ENCODE measurements at regions not wholly inside any gene's neighbourhood (a gene's known extent, or its start where the extent isn't known, plus 50 kb on each side); places are given as distances from the start of the nearest gene placed in this dataset.

DNA sequence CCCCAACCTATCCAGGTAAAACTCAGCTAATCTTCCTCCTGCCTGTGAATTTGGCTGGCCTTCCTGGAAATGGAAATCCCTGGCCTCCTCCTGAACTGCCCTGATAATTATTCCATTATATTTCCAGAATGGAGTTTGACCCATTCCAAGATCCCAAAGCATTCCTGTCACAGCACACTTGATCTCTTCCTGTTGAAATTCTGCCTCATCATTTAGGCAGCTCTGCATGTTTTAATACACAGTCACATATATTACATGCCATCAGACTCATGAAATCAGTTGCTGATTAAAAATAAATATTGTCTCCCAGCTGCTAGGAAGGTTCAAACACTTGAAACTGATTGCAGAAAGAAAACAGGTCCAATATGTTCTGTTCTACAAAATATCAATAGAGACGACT lies 148.2 kb upstream of the PALMD start:
- Histone ChIP-seq H3K4me1 (no peaks in the 10 kb centered on the region), H3K36me3 (no peaks in the 10 kb centered on the region), H3K9me3 (no peaks in the 10 kb centered on the region), H3K27me3 (no peaks in the 10 kb centered on the region), H3K27ac (no peak overlapping the region), H3K4me3 (no peak overlapping the region)
- WGBS (ENCODE audit: insufficient coverage, low coverage, low lambda C conversion rate, missing lambda C conversion rate), result 58% methylated on average over 1 of the region's 1 CpG
- intact Hi-C loops (cut with DNase I), result no loop called here
- DNase-seq (no peak), ATAC-seq (no peak)
- TF ChIP-seq, protein P1, sequence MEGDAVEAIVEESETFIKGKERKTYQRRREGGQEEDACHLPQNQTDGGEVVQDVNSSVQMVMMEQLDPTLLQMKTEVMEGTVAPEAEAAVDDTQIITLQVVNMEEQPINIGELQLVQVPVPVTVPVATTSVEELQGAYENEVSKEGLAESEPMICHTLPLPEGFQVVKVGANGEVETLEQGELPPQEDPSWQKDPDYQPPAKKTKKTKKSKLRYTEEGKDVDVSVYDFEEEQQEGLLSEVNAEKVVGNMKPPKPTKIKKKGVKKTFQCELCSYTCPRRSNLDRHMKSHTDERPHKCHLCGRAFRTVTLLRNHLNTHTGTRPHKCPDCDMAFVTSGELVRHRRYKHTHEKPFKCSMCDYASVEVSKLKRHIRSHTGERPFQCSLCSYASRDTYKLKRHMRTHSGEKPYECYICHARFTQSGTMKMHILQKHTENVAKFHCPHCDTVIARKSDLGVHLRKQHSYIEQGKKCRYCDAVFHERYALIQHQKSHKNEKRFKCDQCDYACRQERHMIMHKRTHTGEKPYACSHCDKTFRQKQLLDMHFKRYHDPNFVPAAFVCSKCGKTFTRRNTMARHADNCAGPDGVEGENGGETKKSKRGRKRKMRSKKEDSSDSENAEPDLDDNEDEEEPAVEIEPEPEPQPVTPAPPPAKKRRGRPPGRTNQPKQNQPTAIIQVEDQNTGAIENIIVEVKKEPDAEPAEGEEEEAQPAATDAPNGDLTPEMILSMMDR (IDR thresholded peaks at IDR 0.05), result no peak
- TF ChIP-seq POLR2A (IDR thresholded peaks at IDR 0.05), result no peak

- intact Hi-C loops (cut with DNase I), result no loop called here
- H3K4me3 ChIP-seq, result no peak overlapping the region
- no peaks in the 10 kb centered on the region for H3K9me3 ChIP-seq
- no peaks in the 10 kb centered on the region for H3K27me3 ChIP-seq
- no peaks in the 10 kb centered on the region for H3K36me3 ChIP-seq
- TF ChIP-seq POLR2A (IDR thresholded peaks at IDR 0.05), result no peak
- TF ChIP-seq, protein P1 (IDR thresholded peaks at IDR 0.05), result no peak
- no peaks in the 10 kb centered on the region for H3K4me1 ChIP-seq
- ATAC-seq (no peak), DNase-seq (no peak)
- no peak overlapping the region for H3K27ac ChIP-seq
Measured at GRCh38 chr1:99500541-99500940, 145.4 kb upstream of the PALMD start.

DNA sequence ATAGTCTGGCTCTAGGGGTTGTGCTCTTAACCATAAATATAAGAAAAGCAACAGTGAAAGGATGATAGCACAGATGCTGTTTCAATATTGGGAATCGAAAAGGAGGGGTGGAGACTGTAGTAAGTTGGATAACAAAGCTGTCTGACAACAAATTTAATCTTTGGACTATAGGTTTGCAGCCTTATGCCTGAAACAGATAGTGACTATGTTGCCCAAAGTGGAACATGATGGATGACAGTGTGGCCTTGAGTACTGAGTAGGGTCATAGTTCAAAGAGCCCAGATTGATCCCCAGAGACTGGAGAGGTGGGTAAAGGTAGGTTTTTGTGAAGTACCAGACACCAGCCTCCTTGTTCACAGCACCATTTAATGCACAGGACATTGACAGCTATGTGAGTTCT lies 144.0 kb upstream of the PALMD start:
- 50% methylated on average over 1 of the region's 1 CpG for WGBS (ENCODE audit: insufficient coverage, low coverage, low lambda C conversion rate, missing lambda C conversion rate)
- no peak overlapping the region for H3K4me3 ChIP-seq
- TF ChIP-seq POLR2A (IDR thresholded peaks at IDR 0.05), result no peak
- TF ChIP-seq, protein P1 (IDR thresholded peaks at IDR 0.05), result no peak
- intact Hi-C loops (cut with DNase I), result no loop called here
- H3K27ac ChIP-seq, result no peak overlapping the region
- DNase-seq, result no peak
- H3K4me1 ChIP-seq, result no peaks in the 10 kb centered on the region
- H3K27me3 ChIP-seq, result no peaks in the 10 kb centered on the region
- ATAC-seq, result no peak
- no peaks in the 10 kb centered on the region for H3K36me3 ChIP-seq
- no peaks in the 10 kb centered on the region for H3K9me3 ChIP-seq

DNA sequence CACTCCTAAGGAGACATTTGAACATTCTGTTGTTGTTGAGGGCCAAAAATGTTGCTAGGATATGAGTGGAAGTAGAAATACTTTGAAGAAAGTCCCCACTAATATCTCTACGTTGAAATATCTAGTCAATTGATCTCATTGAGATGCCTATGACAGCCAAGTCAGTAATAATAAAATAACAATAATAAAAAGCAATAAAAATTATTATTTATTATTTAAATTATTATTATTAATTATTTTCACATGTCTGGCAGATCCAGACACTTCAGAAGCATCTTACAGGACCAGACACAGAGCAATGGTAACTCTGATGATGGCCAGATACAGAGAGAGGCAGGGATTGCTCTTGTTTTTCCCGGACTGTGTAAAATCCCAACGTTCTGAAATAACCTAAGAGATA lies 143.5 kb upstream of the PALMD start:
- WGBS (ENCODE audit: insufficient coverage, low coverage, low lambda C conversion rate, missing lambda C conversion rate), result 53% methylated on average over 3 of the region's 3 CpGs
- H3K27ac ChIP-seq, result no peak overlapping the region
- intact Hi-C loops (cut with DNase I), result no loop called here

More for the DNA sequence above, 143.5 kb upstream of the PALMD start:
- no peak for TF ChIP-seq POLR2A (IDR thresholded peaks at IDR 0.05)
- TF ChIP-seq, protein P1 (IDR thresholded peaks at IDR 0.05), result no peak
- no peaks in the 10 kb centered on the region for H3K4me1 ChIP-seq
- H3K9me3 ChIP-seq, result no peaks in the 10 kb centered on the region
- H3K4me3 ChIP-seq, result no peak overlapping the region
- H3K36me3 ChIP-seq, result no peaks in the 10 kb centered on the region
- DNase-seq (no peak), ATAC-seq (no peak)
- H3K27me3 ChIP-seq, result no peaks in the 10 kb centered on the region

Data from right lobe of liver (tissue), 6 donors.